ENCODE measurements at regions not wholly inside any gene's neighbourhood (a gene's known extent, or its start where the extent isn't known, plus 50 kb on each side); places are given as distances from the start of the nearest gene placed in this dataset.

DNA sequence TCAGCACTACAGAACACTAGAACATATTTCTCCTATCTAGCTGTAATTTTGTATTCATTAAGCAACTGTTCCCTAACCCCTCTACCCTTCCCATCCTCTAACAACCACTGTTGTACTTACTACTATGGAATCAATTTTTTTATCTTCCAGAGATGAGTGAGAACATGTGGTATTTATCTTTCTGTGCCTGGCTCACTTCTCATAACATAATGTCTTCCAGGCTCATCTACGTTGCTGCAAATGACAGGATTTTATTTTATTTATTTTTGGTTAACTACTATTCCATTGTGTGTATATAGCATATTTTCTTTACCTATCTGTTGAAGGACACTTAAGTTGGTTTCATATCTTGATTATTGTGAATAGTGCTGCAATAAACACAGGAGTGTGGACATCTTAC, 200.9 kb upstream of the CHRM2 start:
- TF ChIP-seq, protein P1, sequence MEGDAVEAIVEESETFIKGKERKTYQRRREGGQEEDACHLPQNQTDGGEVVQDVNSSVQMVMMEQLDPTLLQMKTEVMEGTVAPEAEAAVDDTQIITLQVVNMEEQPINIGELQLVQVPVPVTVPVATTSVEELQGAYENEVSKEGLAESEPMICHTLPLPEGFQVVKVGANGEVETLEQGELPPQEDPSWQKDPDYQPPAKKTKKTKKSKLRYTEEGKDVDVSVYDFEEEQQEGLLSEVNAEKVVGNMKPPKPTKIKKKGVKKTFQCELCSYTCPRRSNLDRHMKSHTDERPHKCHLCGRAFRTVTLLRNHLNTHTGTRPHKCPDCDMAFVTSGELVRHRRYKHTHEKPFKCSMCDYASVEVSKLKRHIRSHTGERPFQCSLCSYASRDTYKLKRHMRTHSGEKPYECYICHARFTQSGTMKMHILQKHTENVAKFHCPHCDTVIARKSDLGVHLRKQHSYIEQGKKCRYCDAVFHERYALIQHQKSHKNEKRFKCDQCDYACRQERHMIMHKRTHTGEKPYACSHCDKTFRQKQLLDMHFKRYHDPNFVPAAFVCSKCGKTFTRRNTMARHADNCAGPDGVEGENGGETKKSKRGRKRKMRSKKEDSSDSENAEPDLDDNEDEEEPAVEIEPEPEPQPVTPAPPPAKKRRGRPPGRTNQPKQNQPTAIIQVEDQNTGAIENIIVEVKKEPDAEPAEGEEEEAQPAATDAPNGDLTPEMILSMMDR (IDR thresholded peaks at IDR 0.05; ENCODE audit: insufficient read depth, low read depth, low read length): no peak
- no peak for DNase-seq (ENCODE audit: low read depth)
- H3K4me3 ChIP-seq (ENCODE audit: low read depth, low read length): no peak overlapping the region

DNA sequence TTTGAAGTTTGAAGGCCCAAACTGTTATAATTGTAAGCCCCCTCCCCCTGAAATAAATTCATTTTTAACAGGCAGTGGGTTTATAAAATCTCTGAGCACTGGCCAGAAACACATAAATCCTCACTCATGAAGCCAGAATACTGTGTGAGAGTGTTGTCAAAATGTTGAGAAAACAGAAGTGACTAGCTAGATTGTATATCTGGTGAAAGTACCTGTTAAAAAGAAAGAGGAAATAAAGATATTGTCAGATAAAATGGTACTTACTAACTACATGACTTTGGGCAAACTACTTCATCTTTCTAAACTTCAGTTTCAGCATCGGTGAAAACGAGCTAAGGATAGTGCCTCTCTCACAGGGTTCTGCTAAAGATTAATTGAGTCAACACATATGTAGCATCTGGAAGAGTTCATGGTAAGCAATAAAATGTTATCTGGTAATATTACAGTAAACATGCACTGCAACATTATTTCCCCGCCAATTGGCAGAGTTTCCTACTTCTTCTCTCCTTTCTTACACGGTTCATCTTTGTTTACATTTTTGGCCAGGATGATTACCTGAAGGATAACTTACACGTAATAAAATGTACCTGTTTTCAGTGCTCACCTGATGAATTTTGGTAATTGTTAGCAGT, 202.5 kb upstream of the CHRM2 start:
- DNase-seq (ENCODE audit: low read depth): no peak
- no peak overlapping the region for H3K4me3 ChIP-seq (ENCODE audit: low read depth, low read length)
- TF ChIP-seq, protein P1 (IDR thresholded peaks at IDR 0.05; ENCODE audit: insufficient read depth, low read depth, low read length): no peak

DNA sequence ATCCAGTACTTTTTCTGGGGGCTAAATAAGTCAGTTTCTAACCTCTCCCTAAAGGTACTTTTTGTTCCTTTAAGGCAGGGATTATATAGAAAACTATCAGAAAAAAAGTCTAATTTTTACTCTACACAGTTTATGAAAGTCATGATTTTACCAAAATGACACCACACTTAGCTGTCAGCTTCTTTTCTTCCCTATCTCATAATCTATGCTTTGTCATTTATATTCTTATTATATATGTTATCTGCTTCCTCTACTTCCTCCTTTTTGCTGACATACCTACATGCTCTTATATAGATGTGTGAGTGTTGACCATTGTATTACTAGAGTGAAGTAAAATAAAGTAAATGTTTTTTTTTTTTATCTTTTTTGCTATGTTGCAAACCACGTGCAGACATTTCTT, 203.9 kb upstream of the CHRM2 start:
- no peak overlapping the region for H3K4me3 ChIP-seq (ENCODE audit: low read depth, low read length)
- TF ChIP-seq, protein P1 (IDR thresholded peaks at IDR 0.05; ENCODE audit: insufficient read depth, low read depth, low read length): no peak
- no peak for DNase-seq (ENCODE audit: low read depth)

DNA sequence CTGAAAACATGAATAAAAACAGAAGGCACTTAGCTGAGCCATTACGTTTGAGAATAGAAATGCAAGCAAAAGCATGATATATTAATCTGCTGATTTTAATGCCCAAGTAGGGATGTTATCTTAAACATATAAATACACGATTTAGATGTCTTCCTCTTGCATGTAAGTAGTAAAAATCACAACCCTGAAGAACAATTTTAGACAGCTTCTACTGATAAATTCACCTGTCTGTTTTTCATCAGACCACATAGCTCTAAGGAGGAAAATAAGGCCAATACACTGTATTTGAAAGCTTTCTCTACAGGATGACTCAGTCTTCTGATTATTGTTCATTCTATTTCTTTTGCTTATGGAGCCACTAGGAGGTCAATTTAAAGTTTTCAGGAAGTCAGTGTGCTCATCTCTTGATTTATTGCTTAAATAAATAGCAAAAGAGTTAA, 210.9 kb upstream of the CHRM2 start:
- TF ChIP-seq, protein P1 (IDR thresholded peaks at IDR 0.05; ENCODE audit: insufficient read depth, low read depth, low read length): no peak
- DNase-seq (ENCODE audit: low read depth): peak; percentile 16

DNA sequence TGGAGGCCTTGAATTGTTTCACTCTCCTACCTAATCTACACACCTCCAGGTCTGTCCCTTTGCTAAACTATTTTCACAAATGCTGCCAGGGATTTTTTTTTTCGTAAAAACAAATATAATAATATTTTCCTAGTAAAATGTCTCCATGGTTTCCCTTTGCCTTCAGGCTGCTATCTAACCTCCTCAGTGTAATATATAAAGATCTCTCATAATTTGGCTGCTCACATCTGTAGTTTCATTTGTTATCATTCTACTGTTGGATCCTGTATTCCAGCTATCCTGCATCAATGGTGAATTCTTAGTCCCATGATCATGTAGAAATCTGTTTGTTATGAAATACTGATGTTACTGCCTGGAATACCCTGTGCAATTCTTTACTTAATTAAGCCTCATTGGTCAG, 211.9 kb upstream of the CHRM2 start:
- TF ChIP-seq, protein P1 (IDR thresholded peaks at IDR 0.05; ENCODE audit: insufficient read depth, low read depth, low read length): no peak
- no peak for DNase-seq (ENCODE audit: low read depth)
- no peak overlapping the region for H3K4me3 ChIP-seq (ENCODE audit: low read depth, low read length)

More for the DNA sequence above, 210.9 kb upstream of the CHRM2 start:
- H3K4me3 ChIP-seq (ENCODE audit: low read depth, low read length): no peak overlapping the region

DNA sequence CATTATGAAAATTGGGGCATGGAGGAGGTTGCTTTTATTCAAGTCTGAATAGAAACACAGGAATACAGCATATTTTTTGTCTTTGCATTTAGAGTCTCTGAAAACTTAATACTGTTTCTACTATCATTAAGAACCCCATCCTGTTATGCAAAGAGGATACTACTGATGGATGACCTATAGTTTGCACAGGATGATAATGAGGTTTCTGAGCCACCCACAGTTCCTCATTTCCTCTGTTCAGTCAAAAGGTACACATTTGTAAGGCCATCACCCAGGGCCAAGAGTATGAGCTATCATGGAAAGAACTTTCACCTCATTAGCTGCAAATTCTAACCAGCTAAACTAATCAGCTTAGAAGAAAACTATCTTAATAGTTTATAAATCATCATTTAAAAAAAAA, 213.0 kb upstream of the CHRM2 start:
- TF ChIP-seq, protein P1 (IDR thresholded peaks at IDR 0.05; ENCODE audit: insufficient read depth, low read depth, low read length): no peak
- H3K4me3 ChIP-seq (ENCODE audit: low read depth, low read length): no peak overlapping the region
- no peak for DNase-seq (ENCODE audit: low read depth)

DNA sequence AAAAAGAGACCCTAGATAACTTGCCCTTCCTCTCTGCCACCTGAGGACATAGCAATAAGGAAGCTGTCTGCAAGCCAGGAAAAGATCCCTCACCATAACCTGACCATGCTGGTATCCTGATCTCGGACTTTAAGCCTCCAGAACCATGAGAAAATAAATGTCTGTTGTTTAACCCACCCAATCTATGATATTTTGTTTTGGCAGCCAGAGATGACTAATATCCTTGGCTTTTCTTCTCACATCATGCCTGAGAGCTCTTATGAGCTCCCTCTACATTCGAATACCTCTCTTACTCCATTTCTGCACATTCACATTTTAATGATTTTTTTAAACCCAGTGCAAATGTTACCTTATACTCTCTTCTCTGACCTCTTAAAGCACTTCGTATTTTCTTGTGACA, 214.0 kb upstream of the CHRM2 start:
- TF ChIP-seq, protein P1 (IDR thresholded peaks at IDR 0.05; ENCODE audit: insufficient read depth, low read depth, low read length): no peak
- no peak for DNase-seq (ENCODE audit: low read depth)
- no peak overlapping the region for H3K4me3 ChIP-seq (ENCODE audit: low read depth, low read length)
